Body of pancreas (tissue), 4 donors: ENCODE measurements at regions not wholly inside any gene's neighbourhood (a gene's known extent, or its start where the extent isn't known, plus 50 kb on each side); places are given as distances from the start of the nearest gene placed in this dataset.

Experiments
- ATAC-seq: fragments of 150-250 bp; one replicate; pipeline ENCODE4 v1.9.1; 2016
- DNase-seq, 4 donors: peaks; one replicate each; pipeline ENCODE4 v3.0.0-alpha.2; 2019
- H3K27ac ChIP-seq, 4 donors: fragments of 200-600 bp; sonication (generic); 1 replicate in 3 of 4; 2 replicates in 1 of 4; pipeline versions ENCODE4 v1.5.1 to v1.6.1; 2016 to 2019; ENCODE audit warnings: mild to moderate bottlenecking in 1 of 4, mixed read lengths in 1 of 4, moderate library complexity in 1 of 4
- H3K27me3 ChIP-seq, 2 donors: fragments of 200-600 bp; sonication (generic); one replicate each; pipeline ENCODE4 v1.6.0; 2016; ENCODE audit warnings: mild to moderate bottlenecking in 1 of 2
- H3K36me3 ChIP-seq, 2 donors: fragments of 200-600 bp; sonication (generic); replicated peaks in 1 of 2; 2 replicates each; pipeline ENCODE4 v1.5.1; 2016; ENCODE audit warnings: low read depth in 2 of 2; ENCODE audit not compliant: insufficient read depth in 1 of 2
- H3K4me1 ChIP-seq: fragments of 200-600 bp; sonication (generic); one replicate; pipeline ENCODE4 v1.6.0; 2016
- H3K4me3 ChIP-seq, 2 donors: fragments of 200-600 bp; sonication (generic); 1 replicate in 1 of 2; 2 replicates in 1 of 2; pipeline ENCODE4 v1.5.1; 2016 to 2019
- H3K9me3 ChIP-seq, 3 donors: fragments of 200-600 bp; sonication (generic); 1 replicate in 2 of 3; 2 replicates in 1 of 3; pipeline ENCODE4 v1.5.1; 2016
- CTCF ChIP-seq, 7 experiments: fragments of 450-650 bp in 4 of 7; fragments of 200-600 bp in 3 of 7; sonication (generic) in 3 of 7; IDR thresholded peaks; one replicate each; pipeline ENCODE4 v1.5.1; 2016 to 2019; ENCODE audit warnings: antibody characterized with exemption in 7 of 7
- POLR2A ChIP-seq, 3 donors: fragments of 450-650 bp; IDR thresholded peaks; one replicate each; pipeline ENCODE4 v1.6.1; 2016; ENCODE audit warnings: antibody characterized with exemption in 3 of 3, mild to moderate bottlenecking in 2 of 3
- whole genome bisulfite sequencing, 2 donors: methylation state at CpG; one replicate each; pipeline ENCODE4 v1.1.5; 2017; 5-methylcytosine and 5-hydroxymethylcytosine counted together
- intact Hi-C: fragments of 100-400 bp; cut with DNase I; formaldehyde crosslinking; loops from one replicate; pipeline ENCODE4 v1.15.1; 2023

GRCh38 chr6:113352831-113353230, 504.3 kb upstream of the MARCKS start:
- Histone ChIP-seq H3K27ac (peak overlapping the region in 1 of 4 donors; percentile 34), H3K4me3 (no peak overlapping the region), H3K9me3 (no peaks in the 10 kb centered on the region), H3K27me3 (no peaks in the 10 kb centered on the region), H3K4me1 (peaks cover 14% of the 10 kb centered on the region), H3K36me3 (no peaks in the 10 kb centered on the region)
- TF ChIP-seq CTCF (IDR thresholded peaks at IDR 0.05) (no peak), POLR2A (IDR thresholded peaks at IDR 0.05) (no peak)
- ATAC-seq (no peak), DNase-seq (no peak)
- intact Hi-C loops, result no loop called here
- WGBS, 2 donors, result 67 to 95% methylated on average over 3 of the region's 3 CpGs

GRCh38 chr6:113353392-113353791, 503.8 kb upstream of the MARCKS start:
- peaks cover 14% of the 10 kb centered on the region for H3K4me1 ChIP-seq
- intact Hi-C loops, result no loop called here
- H3K4me3 ChIP-seq, result no peak overlapping the region
- ATAC-seq, result no peak
- TF ChIP-seq POLR2A (IDR thresholded peaks at IDR 0.05) (no peak), CTCF (IDR thresholded peaks at IDR 0.05) (no peak)
- no peaks in the 10 kb centered on the region for H3K27me3 ChIP-seq
- no peak overlapping the region for H3K27ac ChIP-seq
- no peaks in the 10 kb centered on the region for H3K36me3 ChIP-seq
- DNase-seq, result no peak
- no peaks in the 10 kb centered on the region for H3K9me3 ChIP-seq
- 82 to 93% methylated on average over 2 of the region's 2 CpGs for WGBS, 2 donors

- DNase-seq (no peak), ATAC-seq (no peak)
- H3K9me3 ChIP-seq, result no peaks in the 10 kb centered on the region
- TF ChIP-seq POLR2A (IDR thresholded peaks at IDR 0.05), result no peak
- no peak for TF ChIP-seq CTCF (IDR thresholded peaks at IDR 0.05)
- H3K27me3 ChIP-seq, result no peaks in the 10 kb centered on the region
- intact Hi-C loops, result no loop called here
- H3K36me3 ChIP-seq, result no peaks in the 10 kb centered on the region
- WGBS, 2 donors, result 76 to 98% methylated on average over 6 of the region's 6 CpGs
- H3K4me3 ChIP-seq, result no peak overlapping the region
- peaks cover 14% of the 10 kb centered on the region for H3K4me1 ChIP-seq
- H3K27ac ChIP-seq, result no peak overlapping the region
Measured at GRCh38 chr6:113354204-113354895, 502.8 kb upstream of the MARCKS start.

GRCh38 chr6:113356139-113356538, 501.0 kb upstream of the MARCKS start:
- DNase-seq (no peak), ATAC-seq (no peak)
- intact Hi-C loops, result no loop called here

More at GRCh38 chr6:113356139-113356538, 501.0 kb upstream of the MARCKS start:
- 80 to 81% methylated on average over 1 of the region's 1 CpG for WGBS, 2 donors
- Histone ChIP-seq H3K4me3 (no peak overlapping the region), H3K27me3 (no peaks in the 10 kb centered on the region), H3K4me1 (peaks cover 23% of the 10 kb centered on the region), H3K9me3 (no peaks in the 10 kb centered on the region), H3K27ac (no peak overlapping the region), H3K36me3 (no peaks in the 10 kb centered on the region)
- no peak for TF ChIP-seq POLR2A (IDR thresholded peaks at IDR 0.05)
- no peak for TF ChIP-seq CTCF (IDR thresholded peaks at IDR 0.05)
